ENCODE measurements at regions not wholly inside any gene's neighbourhood (a gene's known extent, or its start where the extent isn't known, plus 50 kb on each side); places are given as distances from the start of the nearest gene placed in this dataset.

DNA sequence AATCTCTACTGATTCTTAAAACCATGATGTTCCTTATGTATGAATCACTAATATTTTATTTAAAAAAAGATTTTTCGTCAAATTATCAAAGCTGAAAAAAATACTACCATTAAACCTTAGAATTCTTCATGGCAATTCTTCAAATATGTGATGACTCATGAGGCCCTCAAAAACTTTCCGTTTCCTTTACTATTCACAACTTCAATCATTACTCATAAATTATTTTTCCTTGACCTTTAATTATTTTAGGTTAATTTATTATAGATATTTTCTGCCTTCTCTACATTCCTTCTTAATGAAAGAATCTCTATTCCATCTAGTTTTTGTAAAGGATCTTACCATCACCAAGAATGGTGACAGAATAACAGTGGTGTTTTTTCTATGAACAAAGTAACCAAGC is 162.1 kb upstream of the SOX5 start:
- Histone ChIP-seq H3K36me3 (no peaks in the 10 kb centered on the region), H3K27me3 (no peaks in the 10 kb centered on the region), H3K27ac (no peak overlapping the region), H3K9me3 (no peaks in the 10 kb centered on the region), H3K4me1 (no peaks in the 10 kb centered on the region), H3K4me3 (no peak overlapping the region)
- WGBS, 2 donors: 26 to 38% methylated on average over 2 of the region's 2 CpGs
- TF ChIP-seq, protein P1, sequence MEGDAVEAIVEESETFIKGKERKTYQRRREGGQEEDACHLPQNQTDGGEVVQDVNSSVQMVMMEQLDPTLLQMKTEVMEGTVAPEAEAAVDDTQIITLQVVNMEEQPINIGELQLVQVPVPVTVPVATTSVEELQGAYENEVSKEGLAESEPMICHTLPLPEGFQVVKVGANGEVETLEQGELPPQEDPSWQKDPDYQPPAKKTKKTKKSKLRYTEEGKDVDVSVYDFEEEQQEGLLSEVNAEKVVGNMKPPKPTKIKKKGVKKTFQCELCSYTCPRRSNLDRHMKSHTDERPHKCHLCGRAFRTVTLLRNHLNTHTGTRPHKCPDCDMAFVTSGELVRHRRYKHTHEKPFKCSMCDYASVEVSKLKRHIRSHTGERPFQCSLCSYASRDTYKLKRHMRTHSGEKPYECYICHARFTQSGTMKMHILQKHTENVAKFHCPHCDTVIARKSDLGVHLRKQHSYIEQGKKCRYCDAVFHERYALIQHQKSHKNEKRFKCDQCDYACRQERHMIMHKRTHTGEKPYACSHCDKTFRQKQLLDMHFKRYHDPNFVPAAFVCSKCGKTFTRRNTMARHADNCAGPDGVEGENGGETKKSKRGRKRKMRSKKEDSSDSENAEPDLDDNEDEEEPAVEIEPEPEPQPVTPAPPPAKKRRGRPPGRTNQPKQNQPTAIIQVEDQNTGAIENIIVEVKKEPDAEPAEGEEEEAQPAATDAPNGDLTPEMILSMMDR (IDR thresholded peaks at IDR 0.05): no peak
- no peak for TF ChIP-seq POLR2A (IDR thresholded peaks at IDR 0.05)
- intact Hi-C loops (cut with DNase I): loop anchor here (10.0 kb wide), 1 partner anchor 483 kb away; no protein-coding TSS in a partner anchor
- DNase-seq: no peak

DNA sequence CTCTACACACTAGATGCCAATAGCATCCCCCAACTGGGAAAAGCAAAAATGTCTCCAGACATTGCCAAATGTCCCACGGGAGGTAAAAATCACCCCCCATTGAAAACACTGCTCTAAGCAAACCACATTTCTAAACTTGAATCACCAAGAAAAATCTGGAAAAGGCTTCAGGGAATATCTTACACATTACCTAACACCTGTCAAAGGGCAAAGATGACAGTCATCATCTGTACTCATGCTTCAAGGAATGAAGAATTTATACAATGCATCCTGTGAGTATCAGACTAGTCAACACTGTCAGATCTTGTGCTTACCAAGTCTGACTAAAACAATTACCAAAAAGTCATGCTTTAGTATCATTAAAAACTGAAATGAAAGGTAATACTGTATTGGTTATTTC is 161.6 kb upstream of the SOX5 start:
- intact Hi-C loops (cut with DNase I): loop anchor here (10.0 kb wide), 1 partner anchor 484 kb away; no protein-coding TSS in a partner anchor
- Histone ChIP-seq H3K27ac (no peak overlapping the region), H3K36me3 (no peaks in the 10 kb centered on the region), H3K4me1 (no peaks in the 10 kb centered on the region), H3K9me3 (no peaks in the 10 kb centered on the region), H3K27me3 (no peaks in the 10 kb centered on the region), H3K4me3 (no peak overlapping the region)
- TF ChIP-seq, protein P1 (IDR thresholded peaks at IDR 0.05): no peak
- TF ChIP-seq POLR2A (IDR thresholded peaks at IDR 0.05): no peak
- WGBS, 2 donors: 27 to 55% methylated on average over 1 of the region's 1 CpG
- DNase-seq: no peak

DNA sequence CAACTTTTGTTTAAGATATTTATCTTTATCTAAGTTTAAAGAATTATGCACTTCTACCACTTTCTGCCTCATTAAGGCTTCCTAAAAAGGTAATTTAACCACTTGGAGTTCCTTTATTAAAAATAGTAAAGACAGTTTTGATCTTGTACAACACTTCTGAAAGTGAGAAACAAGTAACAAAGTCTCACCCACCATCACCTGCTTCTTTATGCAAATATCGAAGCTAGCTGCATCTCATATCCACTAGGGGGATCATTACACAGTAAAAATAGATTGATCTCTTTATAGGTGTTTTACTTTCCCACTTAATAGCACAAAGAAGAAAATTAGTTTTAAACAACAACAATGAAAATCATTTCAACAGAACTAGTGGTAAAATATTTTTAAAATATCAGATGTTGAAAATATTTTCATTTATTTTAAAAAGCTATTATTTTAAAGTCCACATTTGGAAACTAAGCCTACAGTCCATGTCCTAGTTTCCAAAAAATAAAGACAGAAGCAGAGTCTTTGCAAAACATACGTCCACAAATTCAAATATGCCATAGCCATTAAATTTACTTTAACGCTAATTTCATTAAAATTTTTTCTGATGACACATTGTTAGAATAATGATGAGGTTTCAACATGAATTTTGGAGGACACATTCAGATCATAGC is 160.0 kb upstream of the SOX5 start:
- intact Hi-C loops (cut with DNase I): loop anchor here (10.0 kb wide), 1 partner anchor 485 kb away; no protein-coding TSS in a partner anchor
- no peaks in the 10 kb centered on the region for H3K4me1 ChIP-seq
- no peaks in the 10 kb centered on the region for H3K9me3 ChIP-seq
- 52 to 58% methylated on average over 3 of the region's 3 CpGs for WGBS, 2 donors
- no peak overlapping the region for H3K4me3 ChIP-seq
- no peak for DNase-seq
- no peaks in the 10 kb centered on the region for H3K36me3 ChIP-seq
- H3K27me3 ChIP-seq: no peaks in the 10 kb centered on the region
- TF ChIP-seq, protein P1 (IDR thresholded peaks at IDR 0.05): peak in 5 of 6 experiments; percentile 35 to 60 (median 39)
- TF ChIP-seq POLR2A (IDR thresholded peaks at IDR 0.05): no peak
- H3K27ac ChIP-seq: no peak overlapping the region

DNA sequence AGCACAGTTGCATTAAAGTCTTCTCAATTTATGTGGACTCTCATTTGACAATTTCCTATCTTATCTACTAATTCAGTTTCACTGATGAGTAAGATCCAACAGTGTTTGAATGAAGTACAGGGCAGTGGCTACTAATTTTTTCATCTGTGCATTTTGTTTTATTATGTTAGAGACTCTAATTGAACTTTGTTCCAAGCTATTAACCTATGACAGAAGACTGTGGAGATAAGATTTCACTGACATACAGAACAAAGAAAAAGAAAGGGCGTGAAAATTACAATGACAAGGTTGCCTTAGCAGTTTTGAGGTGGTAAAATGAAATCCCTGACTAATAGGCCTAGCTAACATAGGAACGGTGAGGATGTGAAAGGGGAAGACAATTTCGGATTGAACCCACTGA is 153.2 kb upstream of the SOX5 start:
- Histone ChIP-seq H3K4me3 (no peak overlapping the region), H3K9me3 (no peaks in the 10 kb centered on the region), H3K27ac (no peak overlapping the region), H3K27me3 (no peaks in the 10 kb centered on the region), H3K36me3 (no peaks in the 10 kb centered on the region), H3K4me1 (no peaks in the 10 kb centered on the region)
- no peak for DNase-seq
- intact Hi-C loops (cut with DNase I): no loop called here
- 85 to 88% methylated on average over 3 of the region's 3 CpGs for WGBS, 2 donors
- TF ChIP-seq, protein P1 (IDR thresholded peaks at IDR 0.05): no peak
- TF ChIP-seq POLR2A (IDR thresholded peaks at IDR 0.05): no peak

DNA sequence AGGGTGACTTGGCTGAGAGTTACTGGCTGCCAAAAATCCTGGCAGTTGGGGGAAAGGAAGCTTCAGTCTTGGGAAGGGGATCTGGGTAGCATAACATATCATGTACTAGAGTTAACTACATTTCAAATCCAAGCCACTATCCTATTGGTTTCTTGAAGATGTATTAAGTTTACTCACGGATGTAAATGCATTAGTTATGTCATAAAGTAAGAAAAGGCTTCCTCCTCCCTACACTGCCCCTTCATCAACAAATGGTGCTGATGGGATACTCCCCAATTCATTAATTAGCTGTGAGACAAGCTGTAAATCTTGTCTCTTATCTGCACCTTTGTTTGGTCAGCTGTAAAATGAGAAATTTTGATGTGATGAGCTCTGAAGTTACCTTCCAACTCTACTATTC is 150.1 kb upstream of the SOX5 start:
- no peaks in the 10 kb centered on the region for H3K27me3 ChIP-seq
- intact Hi-C loops (cut with DNase I): no loop called here
- no peak overlapping the region for H3K27ac ChIP-seq
- TF ChIP-seq, protein P1 (IDR thresholded peaks at IDR 0.05): no peak
- no peak for TF ChIP-seq POLR2A (IDR thresholded peaks at IDR 0.05)
- no peaks in the 10 kb centered on the region for H3K36me3 ChIP-seq
- H3K4me3 ChIP-seq: no peak overlapping the region
- H3K9me3 ChIP-seq: no peaks in the 10 kb centered on the region
- DNase-seq: no peak
- no peaks in the 10 kb centered on the region for H3K4me1 ChIP-seq
- WGBS, 2 donors: 43 to 74% methylated on average over 1 of the region's 1 CpG
